GM12878 (cell line): ENCODE measurements at regions not wholly inside any gene's neighbourhood (a gene's known extent, or its start where the extent isn't known, plus 50 kb on each side); places are given as distances from the start of the nearest gene placed in this dataset.
A peak's percentile ranks its signal among the peaks of the same experiment; 100 is the strongest.

Experiments
- ATF2 ChIP-seq: IDR thresholded peaks from 2 replicates; pipeline ENCODE4 v1.6.1; 2012; ENCODE audit warnings: low read length, inconsistent platforms
- BCL3 ChIP-seq: IDR thresholded peaks from 2 replicates; pipeline ENCODE4 v1.6.1; 2011; ENCODE audit warnings: borderline replicate concordance, low read depth, mild to moderate bottlenecking, moderate library complexity, low read length; ENCODE audit not compliant: insufficient read depth, poor library complexity, severe bottlenecking
- CHD1 ChIP-seq: IDR thresholded peaks from 2 replicates; pipeline ENCODE4 v1.6.1; 2012; ENCODE audit warnings: low read depth, low read length, improper control_type of control experiment
- IKZF1 ChIP-seq: fragments of 450-650 bp; conservative IDR thresholded peaks from 2 replicates; pipeline ENCODE4 v1.6.1; 2017; ENCODE audit warnings: antibody characterized with exemption, mild to moderate bottlenecking
- IRF4 ChIP-seq: IDR thresholded peaks from 2 replicates; pipeline ENCODE4 v1.6.1; 2011; ENCODE audit warnings: low read depth, low read length
- KAT2A ChIP-seq: conservative IDR thresholded peaks from 2 replicates; pipeline ENCODE4 v1.6.1; 2011; ENCODE audit warnings: low read depth, low read length; ENCODE audit not compliant: control insufficient read depth
- MTA3 ChIP-seq: IDR thresholded peaks from 2 replicates; pipeline ENCODE4 v1.6.1; 2012; ENCODE audit warnings: low read length, inconsistent platforms, borderline replicate concordance
- PAX5 ChIP-seq: IDR thresholded peaks from 2 replicates; pipeline ENCODE4 v1.6.1; 2011; ENCODE audit warnings: low read depth, low read length, borderline replicate concordance
- POLR2AphosphoS5 ChIP-seq: IDR thresholded peaks from 2 replicates; pipeline ENCODE4 v1.6.1; 2011; ENCODE audit warnings: mild to moderate bottlenecking, low read length, inconsistent platforms
- TCF12 ChIP-seq: IDR thresholded peaks from 2 replicates; pipeline ENCODE4 v1.6.1; 2011; ENCODE audit warnings: low read depth, mild to moderate bottlenecking, low read length
- TCF3 ChIP-seq: IDR thresholded peaks from 2 replicates; pipeline ENCODE4 v1.6.1; 2012; ENCODE audit warnings: low read depth, mild to moderate bottlenecking, low read length, borderline replicate concordance; ENCODE audit not compliant: insufficient read depth

GRCh38 chr13:50244713-50245574 is 229.7 kb downstream of the KCNRG start (continued):
- peak; percentile 94 for TF ChIP-seq BCL3
- peak; percentile 96 for TF ChIP-seq ATF2
- TF ChIP-seq MTA3 = peak; percentile 94
- TF ChIP-seq POLR2AphosphoS5 = no peak
- no peak for TF ChIP-seq KAT2A
- TF ChIP-seq PAX5 = peak; percentile 93; the same call in 1 of the 2 replicates
- TF ChIP-seq IRF4 = peak; percentile 94
- peak; percentile 95 for TF ChIP-seq TCF12
- peak; percentile 96 for TF ChIP-seq TCF3
- peak; percentile 53 for TF ChIP-seq IKZF1
- TF ChIP-seq CHD1 = no peak
